CD14-positive monocyte (primary cell): ENCODE measurements at regions not wholly inside any gene's neighbourhood (a gene's known extent, or its start where the extent isn't known, plus 50 kb on each side); places are given as distances from the start of the nearest gene placed in this dataset.

ENCODE experiments used
- DNase-seq, 3 donors: peaks; one replicate each; pipeline ENCODE4 v3.0.0-alpha.2; 2011 to 2022
- H2AFZ ChIP-seq: 2 replicates; pipeline ENCODE4 v1.6.0; 2012; ENCODE audit warnings: mild to moderate bottlenecking, low read depth, low read length, inconsistent platforms; ENCODE audit not compliant: insufficient read depth, poor library complexity, severe bottlenecking
- H3K27ac ChIP-seq, 2 donors: 1 replicate in 1 of 2; 2 replicates in 1 of 2; pipeline ENCODE4 v1.5.1; 2012 to 2013; ENCODE audit warnings: low read length in 2 of 2, control low read depth in 1 of 2, inconsistent platforms in 1 of 2, low read depth in 1 of 2, mild to moderate bottlenecking in 1 of 2
- H3K27me3 ChIP-seq, 2 donors: one replicate each; pipeline versions ENCODE4 v1.6.0 to v1.6.1; 2011 to 2013; ENCODE audit warnings: low read length in 2 of 2; ENCODE audit not compliant: control insufficient read depth in 2 of 2, insufficient read depth in 2 of 2
- H3K36me3 ChIP-seq, 2 donors: replicated peaks in 1 of 2; 1 replicate in 1 of 2; 2 replicates in 1 of 2; pipeline versions ENCODE4 v1.5.1 to v1.6.1; 2012 to 2013; ENCODE audit warnings: low read length in 2 of 2, control low read depth in 1 of 2, inconsistent platforms in 1 of 2, mild to moderate bottlenecking in 1 of 2; ENCODE audit not compliant: insufficient read depth in 2 of 2, control insufficient read depth in 1 of 2
- H3K4me1 ChIP-seq, 2 donors: 1 replicate in 1 of 2; 2 replicates in 1 of 2; pipeline versions ENCODE4 v1.5.1 to v1.6.1; 2012 to 2013; ENCODE audit warnings: low read length in 2 of 2, control low read depth in 1 of 2, inconsistent platforms in 1 of 2, mild to moderate bottlenecking in 1 of 2, moderate library complexity in 1 of 2; ENCODE audit not compliant: insufficient read depth in 2 of 2, control insufficient read depth in 1 of 2
- H3K4me2 ChIP-seq: replicated peaks from 2 replicates; pipeline ENCODE3; 2012; ENCODE audit warnings: low read length, moderate library complexity, mild to moderate bottlenecking; ENCODE audit not compliant: poor library complexity, severe bottlenecking; ENCODE audit errors: extremely low read depth
- H3K4me3 ChIP-seq, 3 experiments: fragments of 200-600 bp in 1 of 3; sonication (generic) in 1 of 3; replicated peaks in 1 of 3; 1 replicate in 2 of 3; 2 replicates in 1 of 3; pipeline ENCODE4 v1.5.1; 2011 to 2013; ENCODE audit warnings: low read length in 3 of 3, mild to moderate bottlenecking in 3 of 3, control low read depth in 2 of 3, low read depth in 2 of 3, inconsistent platforms in 1 of 3, moderate library complexity in 1 of 3
- H3K79me2 ChIP-seq: 2 replicates; pipeline ENCODE4 v1.6.0; 2012; ENCODE audit warnings: mild to moderate bottlenecking, control low read depth, inconsistent platforms, low read length, moderate library complexity; ENCODE audit not compliant: insufficient read depth
- H3K9ac ChIP-seq: 2 replicates; pipeline ENCODE4 v1.6.0; 2017; ENCODE audit warnings: low read length, mild to moderate bottlenecking; ENCODE audit not compliant: insufficient read depth, poor library complexity, severe bottlenecking
- H3K9me3 ChIP-seq, 2 donors: replicated peaks in 1 of 2; 1 replicate in 1 of 2; 2 replicates in 1 of 2; pipeline versions ENCODE4 v1.5.1 to v1.6.1; 2012 to 2013; ENCODE audit warnings: low read length in 2 of 2, control low read depth in 1 of 2; ENCODE audit not compliant: control insufficient read depth in 1 of 2, insufficient read depth in 1 of 2
- H4K20me1 ChIP-seq: 2 replicates; pipeline ENCODE4 v1.6.0; 2012; ENCODE audit warnings: mild to moderate bottlenecking, low read length, control low read depth, moderate library complexity; ENCODE audit not compliant: insufficient read depth
- H3K27ac Mint-ChIP-seq, 7 donors: one replicate each; pipeline ENCODE4 v1.8.0; 2020; ENCODE audit warnings: mild to moderate bottlenecking in 7 of 7, mixed read lengths in 7 of 7, moderate library complexity in 6 of 7, inconsistent platforms in 2 of 7
- H3K27me3 Mint-ChIP-seq, 3 donors: one replicate each; pipeline ENCODE4 v1.8.0; 2021 to 2022; ENCODE audit warnings: low read depth in 3 of 3, mild to moderate bottlenecking in 3 of 3, mixed read lengths in 3 of 3, moderate library complexity in 3 of 3, inconsistent platforms in 1 of 3
- H3K36me3 Mint-ChIP-seq, 2 donors: one replicate each; pipeline ENCODE4 v1.8.0; 2020; ENCODE audit warnings: mixed read lengths in 2 of 2, inconsistent platforms in 1 of 2, mild to moderate bottlenecking in 1 of 2
- H3K4me1 Mint-ChIP-seq: one replicate; pipeline ENCODE4 v1.8.0; 2020; ENCODE audit warnings: mild to moderate bottlenecking, mixed read lengths
- H3K4me3 Mint-ChIP-seq, 2 donors: one replicate each; pipeline ENCODE4 v1.8.0; 2020; ENCODE audit warnings: mild to moderate bottlenecking in 2 of 2, mixed read lengths in 2 of 2, moderate library complexity in 1 of 2
- H3K9me3 Mint-ChIP-seq, 7 donors: one replicate each; pipeline ENCODE4 v1.8.0; 2020 to 2022; ENCODE audit warnings: mixed read lengths in 7 of 7, mild to moderate bottlenecking in 6 of 7, moderate library complexity in 6 of 7, inconsistent platforms in 2 of 7
- CTCF ChIP-seq: fragments of 200-600 bp; IDR thresholded peaks from one replicate; pipeline ENCODE4 v1.8.0; 2022; ENCODE audit warnings: antibody characterized with exemption, mild to moderate bottlenecking
- WGBS: methylation state at CpG from one replicate; pipeline ENCODE4 v1.1.5; 2013; ENCODE audit warnings: missing lambda C conversion rate; ENCODE audit not compliant: insufficient coverage; 5-methylcytosine and 5-hydroxymethylcytosine counted together
- intact Hi-C, 2 donors: fragments of 100-400 bp; cut with micrococcal nuclease; formaldehyde crosslinking; loops; one replicate each; pipeline versions ENCODE4 v1.15.0 to v1.15.1; 2023

GRCh38 chr1:115463347-115463746 is 125.3 kb upstream of the NGF start:
- Mint-ChIP-seq H3K4me3 (no peak overlapping the region), H3K27ac (no peak overlapping the region), H3K36me3 (no peaks in the 10 kb centered on the region), H3K4me1 (peaks cover under 1% of the 10 kb centered on the region), H3K27me3 (peaks cover 0 to 6% (median 0%) of the 10 kb centered on the region in 3 donors), H3K9me3 (no peaks in the 10 kb centered on the region)
- no peak overlapping the region for H3K4me2 ChIP-seq
- H3K4me1 ChIP-seq: no peaks in the 10 kb centered on the region
- H3K79me2 ChIP-seq: no peaks in the 10 kb centered on the region
- H3K4me3 ChIP-seq: no peak overlapping the region
- intact Hi-C loops: no loop called here
- H4K20me1 ChIP-seq: no peaks in the 10 kb centered on the region
- no peaks in the 10 kb centered on the region for H3K9me3 ChIP-seq
- no peak overlapping the region for H3K27ac ChIP-seq
- H3K9ac ChIP-seq: no peak overlapping the region
- DNase-seq: no peak
- no peaks in the 10 kb centered on the region for H3K27me3 ChIP-seq
- H2AFZ ChIP-seq: no peak overlapping the region
- no peak for TF ChIP-seq CTCF
- H3K36me3 ChIP-seq: no peaks in the 10 kb centered on the region

GRCh38 chr1:115462566-115463076 is 124.6 kb upstream of the NGF start:
- Mint-ChIP-seq H3K36me3 (no peaks in the 10 kb centered on the region), H3K27ac (no peak overlapping the region), H3K27me3 (peaks cover 0 to 6% (median 0%) of the 10 kb centered on the region in 3 donors), H3K4me1 (no peaks in the 10 kb centered on the region), H3K4me3 (no peak overlapping the region), H3K9me3 (peaks cover 0 to 2% (median 0%) of the 10 kb centered on the region in 7 donors)
- Histone ChIP-seq H3K4me3 (no peak overlapping the region), H2AFZ (no peak overlapping the region), H3K27ac (no peak overlapping the region), H3K79me2 (no peaks in the 10 kb centered on the region), H3K4me2 (no peak overlapping the region), H3K27me3 (no peaks in the 10 kb centered on the region), H3K9me3 (no peaks in the 10 kb centered on the region), H3K9ac (no peak overlapping the region), H3K36me3 (no peaks in the 10 kb centered on the region), H4K20me1 (no peaks in the 10 kb centered on the region), H3K4me1 (no peaks in the 10 kb centered on the region)
- intact Hi-C loops: no loop called here
- WGBS: 0% methylated on average over 2 of the region's 4 CpGs
- no peak for TF ChIP-seq CTCF
- no peak for DNase-seq
